ENCODE measurements at regions not wholly inside any gene's neighbourhood (a gene's known extent, or its start where the extent isn't known, plus 50 kb on each side); places are given as distances from the start of the nearest gene placed in this dataset.

GRCh38 chr3:186440891-186441290, 78.9 kb upstream of the DGKG start:
- Histone ChIP-seq H3K9me2 (ENCODE audit: insufficient read depth, low read length) (no peaks in the 10 kb centered on the region), H3K27ac (ENCODE audit: low read length) (no peak overlapping the region), H3F3A (ENCODE audit: insufficient read depth, low read length, poor library complexity, severe bottlenecking) (no peaks in the 10 kb centered on the region), H4K20me1 (ENCODE audit: insufficient read depth) (no peaks in the 10 kb centered on the region), H3K36me3 (ENCODE audit: insufficient read depth, low read length) (no peaks in the 10 kb centered on the region), H3K4me3 (ENCODE audit: low read length) (no peak overlapping the region), H3K9ac (ENCODE audit: low read length) (no peak overlapping the region), H3K9me3 (ENCODE audit: low read length) (no peaks in the 10 kb centered on the region), H3K27me3 (ENCODE audit: insufficient read depth, low read depth, low read length) (no peaks in the 10 kb centered on the region), H3K4me2 (ENCODE audit: low read length) (no peak overlapping the region), H3K79me2 (replicated peaks; ENCODE audit: insufficient read depth, low read length) (no peaks in the 10 kb centered on the region), H2AFZ (ENCODE audit: low read depth, low read length) (no peak overlapping the region)
- TF ChIP-seq SMC3 (conservative IDR thresholded peaks at IDR 0.05; ENCODE audit: poor library complexity), result no peak
- no peak for TF ChIP-seq CTCF (IDR thresholded peaks at IDR 0.05; ENCODE audit: poor library complexity, severe bottlenecking)
- no peak for TF ChIP-seq EZH2 (IDR thresholded peaks at IDR 0.05; ENCODE audit: borderline replicate concordance, insufficient read depth, low read length, poor library complexity, severe bottlenecking)
- no peak for TF ChIP-seq RAD21 (conservative IDR thresholded peaks at IDR 0.05)
- no peak for TF ChIP-seq POLR2AphosphoS5 (IDR thresholded peaks at IDR 0.05)
- TF ChIP-seq REST (IDR thresholded peaks at IDR 0.05; ENCODE audit: borderline replicate concordance), result no peak
- no peak for TF ChIP-seq EP300 (conservative IDR thresholded peaks at IDR 0.05; ENCODE audit: poor library complexity, severe bottlenecking)
- no peak for TF ChIP-seq MXI1 (conservative IDR thresholded peaks at IDR 0.05; ENCODE audit: poor library complexity, severe bottlenecking)
- no peak for TF ChIP-seq TAF1 (IDR thresholded peaks at IDR 0.05; ENCODE audit: low read depth)

- H3K27ac ChIP-seq (ENCODE audit: low read length), result no peak overlapping the region
- no peaks in the 10 kb centered on the region for H3K36me3 ChIP-seq (ENCODE audit: insufficient read depth, low read length)
Measured at GRCh38 chr3:186439725-186440124, 77.7 kb upstream of the DGKG start.

More at GRCh38 chr3:186439725-186440124, 77.7 kb upstream of the DGKG start:
- TF ChIP-seq CTCF (IDR thresholded peaks at IDR 0.05; ENCODE audit: poor library complexity, severe bottlenecking) (no peak), MXI1 (conservative IDR thresholded peaks at IDR 0.05; ENCODE audit: poor library complexity, severe bottlenecking) (no peak), EP300 (conservative IDR thresholded peaks at IDR 0.05; ENCODE audit: poor library complexity, severe bottlenecking) (no peak), REST (IDR thresholded peaks at IDR 0.05; ENCODE audit: borderline replicate concordance) (no peak), RAD21 (conservative IDR thresholded peaks at IDR 0.05) (no peak), SMC3 (conservative IDR thresholded peaks at IDR 0.05; ENCODE audit: poor library complexity) (no peak), POLR2AphosphoS5 (IDR thresholded peaks at IDR 0.05) (no peak), EZH2 (IDR thresholded peaks at IDR 0.05; ENCODE audit: borderline replicate concordance, insufficient read depth, low read length, poor library complexity, severe bottlenecking) (no peak), TAF1 (IDR thresholded peaks at IDR 0.05; ENCODE audit: low read depth) (no peak)
- Histone ChIP-seq H3K79me2 (replicated peaks; ENCODE audit: insufficient read depth, low read length) (no peaks in the 10 kb centered on the region), H3K4me2 (ENCODE audit: low read length) (no peak overlapping the region), H4K20me1 (ENCODE audit: insufficient read depth) (no peaks in the 10 kb centered on the region), H3F3A (ENCODE audit: insufficient read depth, low read length, poor library complexity, severe bottlenecking) (no peaks in the 10 kb centered on the region), H3K4me3 (ENCODE audit: low read length) (no peak overlapping the region), H3K9me3 (ENCODE audit: low read length) (no peaks in the 10 kb centered on the region), H3K9me2 (ENCODE audit: insufficient read depth, low read length) (no peaks in the 10 kb centered on the region), H3K9ac (ENCODE audit: low read length) (no peak overlapping the region), H2AFZ (ENCODE audit: low read depth, low read length) (no peak overlapping the region), H3K27me3 (ENCODE audit: insufficient read depth, low read depth, low read length) (no peaks in the 10 kb centered on the region)
